Activated naive CD4-positive, alpha-beta T cell treated with Interleukin-2 at 50 U/mL for 16 hours (primary cell): ENCODE measurements at regions not wholly inside any gene's neighbourhood (a gene's known extent, or its start where the extent isn't known, plus 50 kb on each side); places are given as distances from the start of the nearest gene placed in this dataset.
"Not testable (repeated sequence)": the region's sequence is repeated elsewhere in the genome, so short reads cannot be mapped to it uniquely, and the experiment has no call there.

Source experiments
- DNase-seq: peaks from one replicate; pipeline ENCODE4 v3.0.0-alpha.2; 2020

GRCh38 chr7:85392789-85393188, 205.9 kb upstream of the SEMA3D start:
- no peak for DNase-seq

GRCh38 chr7:85392326-85392725, 205.5 kb upstream of the SEMA3D start:
- no peak for DNase-seq

GRCh38 chr7:85386460-85386859, 199.6 kb upstream of the SEMA3D start:
- no peak for DNase-seq

- DNase-seq = no peak
These were observed 197.5 kb upstream of the SEMA3D start for GRCh38 chr7:85384392-85384791.

- no peak for DNase-seq
These were observed 194.4 kb upstream of the SEMA3D start for GRCh38 chr7:85381212-85381611.

- DNase-seq = no peak
These were observed 189.7 kb upstream of the SEMA3D start for GRCh38 chr7:85376589-85376988.

- no peak for DNase-seq
These were observed 170.1 kb upstream of the SEMA3D start for GRCh38 chr7:85356916-85357315.

- no peak for DNase-seq
These were observed 156.6 kb upstream of the SEMA3D start for GRCh38 chr7:85343484-85343883.

GRCh38 chr7:85342781-85343180, 155.9 kb upstream of the SEMA3D start:
- DNase-seq = no peak

- no peak for DNase-seq
These were observed 155.1 kb upstream of the SEMA3D start for GRCh38 chr7:85341973-85342372.

- DNase-seq = no peak
These were observed 154.3 kb upstream of the SEMA3D start for GRCh38 chr7:85341121-85341520.

- no peak for DNase-seq
These were observed 149.2 kb upstream of the SEMA3D start for GRCh38 chr7:85336086-85336485.

- not testable (repeated sequence) for DNase-seq
These were observed 148.3 kb upstream of the SEMA3D start for GRCh38 chr7:85335113-85335512.

GRCh38 chr7:85328456-85328998, 141.7 kb upstream of the SEMA3D start:
- no peak for DNase-seq

GRCh38 chr7:85324145-85324799, 137.4 kb upstream of the SEMA3D start:
- DNase-seq = no peak

GRCh38 chr7:85322252-85322651, 135.4 kb upstream of the SEMA3D start:
- DNase-seq = no peak

GRCh38 chr7:85320699-85321476, 134.0 kb upstream of the SEMA3D start:
- DNase-seq = no peak

GRCh38 chr7:85316489-85316888, 129.6 kb upstream of the SEMA3D start:
- DNase-seq = no peak

- no peak for DNase-seq
These were observed 123.4 kb upstream of the SEMA3D start for GRCh38 chr7:85310301-85310700.

- DNase-seq = no peak
These were observed 119.3 kb upstream of the SEMA3D start for GRCh38 chr7:85306115-85306514.

GRCh38 chr7:85294176-85294575, 107.3 kb upstream of the SEMA3D start:
- no peak for DNase-seq

- DNase-seq = no peak
These were observed 106.2 kb upstream of the SEMA3D start for GRCh38 chr7:85292908-85293576.

- no peak for DNase-seq
These were observed 103.4 kb upstream of the SEMA3D start for GRCh38 chr7:85290269-85290668.

GRCh38 chr7:85289279-85289678, 102.4 kb upstream of the SEMA3D start:
- DNase-seq = no peak
